Panc1 (cell line): ENCODE measurements at regions not wholly inside any gene's neighbourhood (a gene's known extent, or its start where the extent isn't known, plus 50 kb on each side); places are given as distances from the start of the nearest gene placed in this dataset.

Source experiments
- CTCF ChIP-seq: fragments of 450-650 bp; IDR thresholded peaks from 2 replicates; pipeline ENCODE4 v1.5.1; 2017; ENCODE audit warnings: mild to moderate bottlenecking
- TCF7L2 ChIP-seq: IDR thresholded peaks from 2 replicates; pipeline ENCODE4 v1.6.1; 2011; ENCODE audit warnings: mild to moderate bottlenecking, low read depth, low read length, inconsistent platforms

DNA sequence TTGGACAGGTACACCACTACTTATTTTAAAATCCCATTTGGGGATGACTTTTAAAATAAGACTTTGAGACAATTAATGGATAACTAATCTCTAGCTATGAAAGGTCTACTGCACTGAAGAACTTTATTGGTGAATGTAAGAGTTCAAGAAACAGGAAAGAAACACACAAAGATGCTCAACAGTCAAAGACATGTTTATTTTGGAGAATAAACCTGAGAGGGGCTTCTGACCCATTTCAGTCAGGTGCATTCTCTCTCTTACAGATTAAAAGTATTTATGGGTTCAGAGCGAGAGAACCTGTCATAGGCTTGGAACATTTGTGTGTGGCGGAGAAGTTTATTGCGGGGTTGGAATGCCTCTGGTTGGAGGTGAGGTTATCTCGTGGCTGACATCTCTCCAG is 94.3 kb upstream of the USP29 start:
- TF ChIP-seq CTCF (no peak), TCF7L2 (no peak)
